ENCODE measurements at regions not wholly inside any gene's neighbourhood (a gene's known extent, or its start where the extent isn't known, plus 50 kb on each side); places are given as distances from the start of the nearest gene placed in this dataset.

DNA sequence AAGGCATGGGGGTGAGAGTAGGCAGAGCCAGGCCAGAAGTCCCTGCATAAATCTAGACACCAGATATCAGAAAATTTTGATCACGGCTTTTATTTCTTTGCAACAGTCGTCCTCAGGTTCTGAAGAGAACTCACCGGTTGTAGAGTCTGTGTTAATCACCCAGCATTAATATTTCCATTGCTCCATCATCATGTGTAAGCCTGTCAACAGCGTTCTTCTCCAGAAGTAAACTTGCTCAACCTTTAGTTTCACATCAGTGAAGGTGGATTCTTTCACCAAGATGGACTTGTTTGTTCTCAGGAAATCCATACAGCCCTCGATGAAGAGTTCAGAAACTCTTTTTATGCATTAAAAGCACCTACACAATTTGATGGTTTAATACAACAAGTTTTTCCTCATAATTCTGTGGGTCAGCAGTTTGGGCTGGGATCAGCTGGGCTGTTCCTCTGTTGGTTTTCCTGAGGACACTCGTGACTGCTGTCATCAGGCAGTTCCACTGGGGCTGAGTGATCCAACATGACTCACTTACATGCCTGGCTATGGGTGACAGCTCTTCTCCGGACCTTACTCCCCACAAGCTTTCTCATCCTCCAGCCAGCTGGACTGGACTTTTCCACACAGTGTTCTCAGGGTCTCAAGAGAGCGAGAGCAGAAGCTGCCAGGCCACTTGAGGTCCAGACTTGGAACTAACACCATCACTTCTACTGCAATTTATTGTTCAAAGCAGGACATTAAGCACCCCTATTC, 303.4 kb downstream of the ZNF621 start:
- peak; percentile 44 for DNase-seq

DNA sequence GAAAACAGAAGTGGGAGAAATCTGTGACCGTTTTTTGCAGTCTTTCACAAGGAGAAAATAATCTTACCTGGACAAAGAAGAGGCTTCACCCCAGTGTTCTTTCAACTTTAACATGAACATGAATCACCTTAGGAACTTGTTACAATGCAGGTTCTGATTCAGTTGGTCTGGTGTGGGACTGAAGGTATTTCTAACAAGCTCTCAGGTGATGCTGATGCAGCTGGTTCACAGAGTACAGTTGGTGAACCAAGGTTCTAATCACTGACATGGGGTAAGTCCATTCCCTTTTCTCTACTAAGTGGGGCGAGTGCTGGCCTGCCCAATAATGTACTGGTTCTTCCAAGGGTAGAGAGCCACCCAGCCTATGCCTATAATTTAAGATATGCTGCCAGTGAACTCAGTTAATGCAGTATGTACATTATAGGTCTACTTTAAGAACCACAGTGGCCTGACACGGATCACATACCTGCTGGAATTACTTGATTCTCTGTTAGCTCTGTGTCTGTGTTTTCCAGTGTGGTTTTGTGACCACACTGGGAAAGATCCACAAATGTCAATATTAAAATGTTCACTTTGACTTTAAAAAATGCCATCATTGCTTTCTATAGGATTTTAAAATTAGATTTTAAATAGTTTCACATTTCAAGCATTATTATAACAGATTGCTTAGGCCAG, 304.1 kb downstream of the ZNF621 start:
- no peak for DNase-seq

DNA sequence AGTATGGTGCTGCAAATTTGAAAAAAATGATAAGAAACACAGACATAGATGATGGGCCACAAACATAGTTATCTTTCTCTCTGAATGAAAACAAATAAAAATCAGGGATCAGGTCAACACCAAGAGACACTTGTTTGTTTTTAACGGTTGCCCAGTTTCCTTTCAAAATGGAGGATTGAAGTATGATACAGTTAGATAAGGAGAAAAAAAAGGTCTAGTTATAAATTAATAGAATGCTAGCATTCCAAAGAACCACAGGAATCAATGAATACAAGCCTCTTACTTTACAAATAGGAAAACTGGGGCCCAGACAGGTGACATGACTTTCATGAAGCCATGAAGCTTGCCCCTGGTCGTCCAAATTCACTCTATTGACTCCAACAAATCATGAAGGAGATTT, 305.1 kb downstream of the ZNF621 start:
- no peak for DNase-seq

DNA sequence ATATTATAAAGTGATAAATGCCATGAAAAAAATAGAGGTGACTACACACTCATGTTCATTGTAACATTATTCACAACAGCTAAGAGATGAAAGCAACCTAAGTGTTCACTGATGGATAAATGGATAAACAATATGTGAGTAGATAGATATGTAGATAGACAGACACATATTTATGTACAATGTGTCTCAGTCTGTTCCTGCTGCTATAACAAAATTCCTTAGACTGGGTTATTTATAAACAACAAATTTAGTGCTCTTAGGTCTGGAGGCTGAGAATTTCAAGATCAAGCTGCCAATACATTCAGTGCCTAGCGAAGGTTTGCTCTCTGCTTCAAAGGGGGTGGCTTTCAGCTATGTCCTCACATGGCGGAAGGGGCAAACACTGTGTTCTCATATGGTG, 312.5 kb downstream of the ZNF621 start:
- DNase-seq = no peak

DNA sequence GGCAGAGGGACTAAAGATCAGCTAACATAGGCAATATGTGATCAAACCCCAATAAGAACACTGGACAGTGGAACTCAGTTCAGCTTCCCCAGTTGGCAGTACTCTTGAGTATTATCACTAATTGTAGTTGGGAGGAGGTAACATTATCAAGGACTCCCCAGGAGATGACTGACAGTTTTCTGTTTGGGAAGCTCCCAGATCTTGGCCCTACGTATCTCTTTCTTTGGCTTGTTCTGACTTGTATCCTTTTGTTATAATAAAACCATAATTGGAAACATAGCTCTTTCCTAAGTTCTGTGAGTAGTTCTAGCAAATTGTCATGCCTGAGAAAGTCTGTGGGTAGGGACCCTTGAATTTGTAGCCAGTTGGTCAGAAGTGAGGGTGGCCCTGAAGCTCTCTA, 316.4 kb downstream of the ZNF621 start:
- DNase-seq = no peak

DNA sequence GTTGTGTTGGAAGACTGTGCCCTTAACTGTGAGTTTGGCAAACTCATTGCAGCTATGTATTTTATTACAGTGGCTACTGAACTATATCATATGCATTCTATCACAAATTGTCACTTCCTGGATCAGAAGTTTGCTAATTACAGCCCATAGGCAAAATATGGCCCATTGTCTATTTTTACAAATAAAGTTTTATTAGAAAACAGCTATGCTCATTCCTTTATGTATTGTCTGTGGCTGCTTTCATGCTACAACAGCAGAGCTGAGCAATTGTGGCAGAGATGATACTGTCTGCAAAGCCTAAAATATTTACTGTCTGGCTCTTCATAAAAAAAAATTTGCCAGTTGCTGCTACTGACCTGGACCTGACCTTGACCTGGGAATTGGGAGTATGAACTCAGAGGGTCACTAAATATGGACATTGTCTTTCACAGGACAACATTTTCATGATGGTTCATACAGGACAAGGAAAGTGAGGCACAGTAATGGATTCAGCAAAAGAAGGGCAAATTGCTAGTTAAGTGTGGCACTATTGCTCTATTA, 316.9 kb downstream of the ZNF621 start:
- no peak for DNase-seq

DNA sequence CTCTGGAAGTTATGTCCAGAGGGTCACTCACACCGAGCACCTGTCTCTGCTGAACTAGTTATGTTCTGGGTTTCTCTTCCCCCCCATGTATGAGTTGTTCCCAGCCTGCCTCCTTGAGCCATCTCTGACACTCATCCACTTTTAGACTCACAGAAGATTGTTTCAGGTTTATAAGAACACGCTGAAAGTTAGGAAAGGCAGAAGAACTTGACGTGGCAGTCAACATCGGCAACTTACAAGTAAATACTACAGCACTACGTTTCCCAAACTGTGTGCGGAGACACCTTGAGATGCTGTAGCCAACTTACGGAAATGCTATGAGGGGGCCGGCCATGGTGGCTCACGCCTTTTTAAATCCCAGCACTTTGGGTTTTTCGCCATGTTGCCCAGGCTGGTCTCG, 318.0 kb downstream of the ZNF621 start:
- DNase-seq = no peak

DNA sequence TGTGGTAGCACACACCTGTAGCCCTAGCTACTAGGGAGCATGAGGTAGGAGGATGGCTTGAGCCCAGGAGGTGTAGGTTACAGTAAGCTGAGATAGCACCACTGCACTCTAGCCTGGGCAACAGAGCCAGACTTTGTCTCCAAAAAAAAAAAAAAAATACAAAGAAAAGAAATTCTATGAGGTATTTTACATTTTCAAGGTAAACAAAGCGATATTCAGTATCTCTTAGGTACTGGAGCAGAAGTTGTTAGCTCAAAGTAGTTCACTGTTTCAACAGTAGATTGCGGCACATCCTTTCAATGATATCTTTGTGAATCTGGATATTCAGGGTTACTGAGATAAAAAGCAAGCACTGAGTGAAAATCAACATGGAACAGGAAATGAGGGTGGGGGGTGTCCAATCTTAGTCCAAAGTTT, 318.5 kb downstream of the ZNF621 start:
- no peak for DNase-seq

DNA sequence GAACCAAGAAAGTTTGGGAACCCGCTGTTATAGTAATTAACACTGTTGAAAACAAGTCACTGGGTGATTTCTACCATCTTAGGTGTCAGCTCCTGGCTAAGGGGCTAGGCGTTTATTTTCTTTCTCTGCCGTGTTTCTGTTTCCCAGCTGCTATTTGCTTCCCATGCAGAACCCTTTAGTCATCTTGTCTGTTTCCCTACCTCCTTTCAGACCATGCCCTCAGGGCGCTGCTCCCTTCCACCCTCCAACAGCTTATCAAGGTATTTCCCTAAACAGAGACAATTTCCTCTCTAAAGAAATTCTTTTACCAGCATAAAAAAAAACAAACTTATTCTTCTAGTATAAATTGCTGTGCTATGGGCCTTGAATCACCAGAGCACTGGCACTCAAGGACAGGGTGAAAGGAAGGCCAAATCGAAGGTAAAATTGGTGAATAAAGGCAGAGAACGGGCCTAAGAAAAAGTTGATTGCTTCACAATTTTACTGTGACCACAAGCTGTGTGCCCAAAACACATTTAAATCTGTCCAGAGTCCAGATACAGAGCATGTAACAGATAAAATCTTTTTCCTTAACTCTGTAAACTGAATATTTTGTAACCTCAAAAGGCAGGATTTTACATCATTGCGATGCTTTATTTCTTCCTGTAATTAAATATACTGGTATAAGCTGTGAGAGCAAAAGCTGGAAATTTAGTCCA, 319.2 kb downstream of the ZNF621 start:
- peak; percentile 1 for DNase-seq

DNA sequence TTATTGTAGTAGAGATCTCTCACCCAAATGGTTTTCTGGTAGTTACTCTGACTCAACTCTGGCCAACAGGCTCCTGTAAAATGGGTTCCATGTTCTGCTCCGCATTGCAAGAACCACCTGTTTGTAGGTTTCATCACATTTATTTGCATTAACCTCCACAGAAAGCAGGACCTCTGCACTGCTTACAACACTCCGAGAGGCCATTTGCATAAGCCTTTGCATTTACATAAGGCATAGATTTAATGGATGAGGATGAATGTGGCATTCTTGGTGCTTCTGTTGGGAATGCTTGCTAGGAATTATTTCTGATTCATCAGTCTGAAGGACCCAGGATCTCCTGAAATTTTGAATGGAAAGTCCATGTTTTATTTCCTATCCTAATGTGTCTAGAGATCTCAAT, 320.1 kb downstream of the ZNF621 start:
- no peak for DNase-seq

DNA sequence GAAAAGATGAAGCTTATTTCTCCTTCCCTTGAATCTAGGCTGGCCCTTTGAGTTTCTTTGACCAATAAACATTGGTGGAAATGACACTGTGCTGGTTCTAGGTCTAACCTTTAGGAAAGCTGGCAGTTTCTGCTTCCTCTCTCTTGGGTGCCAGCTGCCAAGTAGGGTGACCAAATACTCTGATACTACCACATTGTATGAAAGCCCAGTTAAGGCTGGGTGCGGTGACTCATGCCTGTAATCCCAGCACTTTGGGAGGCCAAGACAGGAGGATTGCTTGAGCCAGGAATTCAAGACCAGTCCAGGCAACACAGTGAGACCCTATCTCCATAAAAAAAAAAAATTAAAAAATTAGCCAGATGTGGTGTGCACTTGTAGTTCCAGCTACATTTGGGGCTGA, 320.7 kb downstream of the ZNF621 start:
- DNase-seq = no peak

DNA sequence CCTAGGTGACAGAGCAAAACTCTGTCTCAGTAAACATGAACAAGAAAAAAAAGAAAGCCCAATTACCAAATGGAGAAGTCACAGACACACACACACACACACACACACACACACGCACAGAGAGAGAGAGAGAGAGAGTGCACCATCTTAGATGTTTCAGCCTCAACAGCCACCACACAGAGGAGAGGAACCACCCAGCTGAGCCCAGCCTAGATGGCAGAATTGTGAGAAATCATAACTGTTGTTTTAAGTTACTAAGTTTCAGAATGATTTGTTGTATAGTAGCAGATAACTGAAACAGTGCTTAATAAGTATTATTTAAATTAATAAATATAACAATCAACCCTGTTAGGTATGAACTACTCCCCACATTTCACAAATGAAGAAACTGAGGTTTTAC, 321.2 kb downstream of the ZNF621 start:
- DNase-seq = no peak

DNA sequence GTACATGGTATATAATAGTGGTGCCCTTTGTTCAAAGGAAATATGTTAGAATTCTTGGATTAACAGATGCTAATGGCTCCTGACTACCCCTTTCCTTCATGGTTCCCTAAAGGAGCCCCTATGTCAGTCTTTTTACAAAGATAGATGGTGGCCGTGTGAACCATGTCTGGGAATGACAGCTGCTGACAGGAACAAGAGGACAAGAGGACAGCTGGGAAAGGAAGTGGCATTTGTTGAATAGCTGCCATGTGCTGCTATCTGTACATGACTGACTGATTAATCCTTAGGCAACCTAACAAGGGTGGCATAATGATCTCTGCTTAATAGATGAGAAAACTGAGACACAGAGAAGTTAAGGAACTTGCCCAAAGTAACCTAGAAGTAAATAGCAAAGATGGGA, 321.7 kb downstream of the ZNF621 start:
- DNase-seq = no peak

DNA sequence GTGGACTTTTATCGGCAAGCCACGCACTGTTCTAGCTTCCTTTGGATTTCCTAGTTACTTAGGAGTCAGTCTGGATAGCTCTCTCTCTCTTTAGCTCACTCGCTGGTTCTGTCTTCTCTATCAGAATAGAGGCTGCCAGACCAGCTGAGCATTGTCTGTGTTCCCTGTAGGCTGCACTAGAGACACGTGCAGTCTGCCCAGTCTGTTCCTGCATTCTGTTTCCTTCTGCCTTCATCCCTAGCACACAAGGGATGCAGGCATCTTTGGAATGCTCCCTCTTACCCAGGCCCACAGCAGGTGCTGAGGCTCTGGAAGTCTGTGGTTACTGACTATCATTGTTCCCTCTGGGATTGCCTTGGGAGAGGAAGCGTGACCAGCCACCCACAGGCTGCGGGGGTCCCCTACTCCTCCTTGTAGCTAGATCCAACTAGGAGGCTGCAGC, 322.8 kb downstream of the ZNF621 start:
- DNase-seq = peak; percentile 68

DNA sequence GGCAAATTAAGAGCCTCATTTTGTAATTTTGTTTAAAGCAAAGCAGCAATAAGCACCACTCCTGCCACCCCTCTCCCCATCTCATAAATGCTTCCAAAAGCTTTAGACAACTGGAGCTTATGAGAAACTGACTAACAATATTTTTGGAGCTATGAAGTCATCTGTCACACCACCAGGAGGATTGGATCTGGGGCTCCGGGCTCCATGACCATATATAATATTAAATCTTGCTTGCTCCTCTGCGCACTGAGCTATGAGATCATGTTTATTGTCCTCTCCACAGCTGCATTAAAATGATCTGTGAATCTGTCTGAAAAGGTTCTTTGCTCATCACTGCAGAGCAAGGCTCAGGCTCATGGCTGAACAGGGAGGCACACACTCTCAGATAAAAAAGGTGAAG, 323.7 kb downstream of the ZNF621 start:
- no peak for DNase-seq

DNA sequence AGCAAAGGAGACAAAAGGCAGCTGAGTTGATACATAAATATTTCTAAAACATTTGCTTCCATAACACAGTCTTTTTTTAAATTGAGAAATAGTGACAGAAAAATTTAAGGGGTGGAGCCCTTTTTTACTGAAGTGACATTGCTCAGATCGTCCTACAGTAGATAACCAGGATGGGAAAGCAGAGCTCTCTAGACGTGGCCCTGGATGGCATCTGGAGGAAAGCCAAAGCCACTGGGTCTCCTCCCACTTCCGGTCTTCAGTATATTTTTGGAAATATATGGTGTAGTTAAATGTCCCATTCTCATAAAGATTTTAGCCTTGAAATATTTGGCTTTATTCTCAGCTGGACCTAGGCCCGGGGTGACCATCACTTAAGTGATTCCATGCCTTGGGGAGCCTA, 326.1 kb downstream of the ZNF621 start:
- no peak for DNase-seq

DNA sequence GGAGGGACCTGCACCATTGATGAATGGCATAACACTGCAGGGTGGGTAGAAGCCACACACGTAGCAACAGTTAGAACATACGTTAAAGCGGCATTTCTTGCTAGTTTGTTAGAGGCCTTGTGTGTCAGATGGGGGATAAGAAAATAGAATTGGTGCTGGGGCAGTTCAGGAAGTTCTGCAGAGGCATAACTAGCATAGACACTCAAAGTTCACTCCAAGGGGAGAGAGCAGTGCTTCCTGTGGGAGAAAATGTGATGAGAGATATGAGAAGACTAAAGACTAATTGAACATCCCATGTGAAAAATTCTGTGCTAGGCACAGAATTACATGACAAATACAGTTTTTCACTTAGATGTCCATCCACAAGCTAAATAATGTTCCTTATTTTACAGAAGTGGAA, 327.1 kb downstream of the ZNF621 start:
- DNase-seq = no peak

DNA sequence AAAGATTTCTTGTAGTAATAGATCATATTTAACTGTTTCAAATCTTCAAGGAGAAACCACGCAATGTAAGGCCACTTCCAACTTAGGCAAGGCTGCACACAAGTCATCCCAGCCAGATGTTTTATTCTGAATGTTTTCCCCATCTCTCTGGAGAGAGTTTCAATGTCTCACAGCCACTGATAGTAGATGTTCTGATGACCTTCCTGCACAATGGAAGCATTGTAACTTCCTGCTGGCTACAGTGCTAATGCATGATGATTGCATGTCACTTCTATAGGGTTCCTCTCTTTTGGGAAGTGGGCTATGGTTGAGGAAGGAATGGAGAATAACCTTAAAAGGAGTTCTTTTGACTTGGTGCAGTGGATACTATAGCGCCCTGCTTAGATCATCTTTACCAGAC, 328.0 kb downstream of the ZNF621 start:
- no peak for DNase-seq

DNA sequence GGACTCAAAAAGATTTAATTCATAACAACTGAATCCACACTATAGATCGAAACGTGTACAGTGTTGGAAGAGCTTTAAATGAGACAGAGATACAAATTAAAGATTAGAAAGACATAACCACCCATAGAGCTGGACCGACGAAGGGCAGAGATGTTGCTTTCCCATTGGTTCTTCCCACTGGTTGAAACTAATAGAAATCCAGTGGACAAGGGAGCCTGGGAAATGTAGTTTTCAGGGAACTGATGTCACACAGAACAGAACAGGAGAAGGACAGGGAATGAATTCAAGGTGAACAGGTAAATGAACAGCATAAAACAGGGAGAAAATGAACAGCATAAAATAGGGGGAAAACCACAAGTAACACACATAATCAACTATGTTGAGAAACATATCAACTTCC, 328.7 kb downstream of the ZNF621 start:
- no peak for DNase-seq

DNA sequence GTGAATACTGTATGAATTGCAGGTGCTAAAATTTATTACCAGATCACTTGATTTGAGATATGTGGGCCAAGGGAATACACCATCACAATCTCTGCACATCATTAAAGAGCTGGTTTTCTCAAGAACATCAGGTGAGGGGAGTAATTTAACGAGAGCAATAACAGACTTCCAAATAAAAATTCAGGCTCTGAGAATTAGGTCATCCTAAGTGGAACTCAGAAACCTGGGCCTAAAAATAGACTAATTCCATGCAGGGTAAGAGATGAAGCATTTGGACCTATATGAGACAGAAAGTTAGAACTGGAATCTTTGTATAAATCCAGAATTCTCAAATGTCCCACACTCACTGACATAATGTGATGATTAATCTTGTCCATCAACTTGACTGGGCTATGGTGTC, 331.1 kb downstream of the ZNF621 start:
- no peak for DNase-seq

DNA sequence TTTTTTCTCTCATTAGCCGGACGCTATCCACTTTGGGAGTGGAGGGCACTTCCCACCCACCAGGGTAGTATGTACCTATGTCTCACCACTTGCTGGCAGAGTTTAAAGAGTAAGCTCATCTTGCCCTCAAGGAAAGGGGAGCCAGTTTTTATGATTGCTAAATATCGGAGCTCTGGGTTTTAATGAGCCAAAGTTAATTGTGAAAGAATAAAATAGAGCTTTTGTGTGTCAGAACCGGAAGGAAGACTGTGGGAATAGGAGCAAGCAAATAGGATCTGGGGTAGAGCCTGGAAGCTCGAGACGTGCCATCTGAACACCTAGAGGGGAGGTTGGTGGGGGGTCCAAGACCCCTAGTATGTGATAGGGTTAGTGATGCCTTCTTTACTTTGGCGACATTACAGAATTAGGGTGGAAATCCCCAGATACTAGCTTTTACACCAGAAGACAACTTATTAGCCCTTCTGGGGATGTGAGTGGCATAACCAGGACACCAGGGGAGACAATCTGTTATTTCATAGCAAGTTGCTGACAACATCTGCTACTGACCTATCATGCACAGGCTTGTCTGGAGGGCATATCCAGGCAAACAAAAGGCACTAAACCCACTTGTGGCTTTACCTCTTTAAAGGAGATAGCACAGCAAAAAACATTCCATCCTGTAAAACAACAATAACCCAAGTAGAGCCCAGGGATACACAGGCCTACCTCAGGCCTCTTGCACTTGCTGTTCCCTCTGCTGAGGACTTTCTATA, 333.8 kb downstream of the ZNF621 start:
- DNase-seq = no peak

DNA sequence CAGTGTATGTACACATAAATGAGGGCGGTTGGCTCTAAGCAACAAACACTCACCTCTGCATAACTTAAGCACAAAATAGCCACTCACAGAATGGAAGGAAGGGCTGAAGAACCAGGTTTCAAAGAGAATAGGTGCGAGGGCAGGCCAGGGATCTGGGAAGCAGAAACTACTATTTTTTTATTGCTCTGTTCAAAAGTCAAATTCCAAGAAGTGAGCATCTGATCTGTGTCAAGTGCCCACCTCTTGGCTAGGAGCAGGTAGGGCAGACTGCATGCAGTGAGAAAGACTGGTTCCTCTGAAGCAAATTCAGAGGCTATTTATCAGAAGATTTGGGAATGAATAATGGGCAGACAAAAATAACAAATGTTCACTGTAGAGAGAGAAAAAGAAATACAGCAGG, 336.4 kb upstream of the CTNNB1 start:
- no peak for DNase-seq

Measured in fibroblast of skin of back (primary cell).